Smooth muscle cell (in vitro differentiated cells): ENCODE measurements at regions not wholly inside any gene's neighbourhood (a gene's known extent, or its start where the extent isn't known, plus 50 kb on each side); places are given as distances from the start of the nearest gene placed in this dataset.

Experiments used
- DNase-seq: peaks from one replicate; lab custom pipeline; 2025; ENCODE audit not compliant: unreplicated experiment; lab: John Stamatoyannopoulos, UW
- H2AFZ ChIP-seq: fragments of 200-600 bp; sonication (generic); 2 replicates; pipeline ENCODE4 v1.6.0; 2016; ENCODE audit warnings: antibody characterized with exemption, low read depth, mild to moderate bottlenecking
- H3F3A ChIP-seq: fragments of 200-600 bp; sonication (generic); 2 replicates; pipeline ENCODE4 v1.6.0; 2017; ENCODE audit warnings: antibody characterized with exemption, low read depth
- H3K27ac ChIP-seq: fragments of 200-600 bp; sonication (generic); 2 replicates; pipeline ENCODE4 v1.5.1; 2016; ENCODE audit warnings: low read depth, mild to moderate bottlenecking
- H3K27me3 ChIP-seq: fragments of 200-600 bp; sonication (generic); 2 replicates; pipeline ENCODE4 v1.6.1; 2016; ENCODE audit warnings: low read depth, mild to moderate bottlenecking
- H3K36me3 ChIP-seq: fragments of 200-600 bp; sonication (generic); 2 replicates; pipeline ENCODE4 v1.5.1; 2016; ENCODE audit warnings: low read depth
- H3K4me1 ChIP-seq: fragments of 200-600 bp; sonication (generic); 2 replicates; pipeline ENCODE4 v1.5.1; 2016; ENCODE audit warnings: low read depth
- H3K4me2 ChIP-seq: fragments of 200-600 bp; sonication (generic); 2 replicates; pipeline ENCODE4 v1.6.0; 2016; ENCODE audit warnings: mild to moderate bottlenecking
- H3K4me3 ChIP-seq: fragments of 200-600 bp; sonication (generic); 2 replicates; pipeline ENCODE4 v1.5.1; 2016; ENCODE audit warnings: mild to moderate bottlenecking
- H3K79me2 ChIP-seq: fragments of 200-600 bp; sonication (generic); 2 replicates; pipeline ENCODE4 v1.6.0; 2016; ENCODE audit warnings: low read depth, mild to moderate bottlenecking
- H3K9ac ChIP-seq: fragments of 200-600 bp; sonication (generic); 2 replicates; pipeline ENCODE4 v1.6.0; 2016; ENCODE audit warnings: low read depth
- H3K9me3 ChIP-seq: fragments of 200-600 bp; sonication (generic); replicated peaks from 2 replicates; pipeline ENCODE4 v1.5.1; 2016; ENCODE audit warnings: low read depth
- H4K20me1 ChIP-seq: fragments of 200-600 bp; sonication (generic); 2 replicates; pipeline ENCODE4 v1.6.0; 2016; ENCODE audit warnings: low read depth
- WGBS: methylation state at CpG from one replicate; pipeline ENCODE4 v1.1.7; 2016; ENCODE audit warnings: low lambda C conversion rate; 5-methylcytosine and 5-hydroxymethylcytosine counted together
- TF ChIP-seq, protein P1 (sequence below): fragments of 200-600 bp; sonication (generic); IDR thresholded peaks from 2 replicates; pipeline ENCODE4 v1.5.1; 2017; ENCODE audit warnings: borderline replicate concordance, mild to moderate bottlenecking, antibody characterized with exemption; ENCODE audit not compliant: insufficient read depth, poor library complexity, severe bottlenecking

DNA sequence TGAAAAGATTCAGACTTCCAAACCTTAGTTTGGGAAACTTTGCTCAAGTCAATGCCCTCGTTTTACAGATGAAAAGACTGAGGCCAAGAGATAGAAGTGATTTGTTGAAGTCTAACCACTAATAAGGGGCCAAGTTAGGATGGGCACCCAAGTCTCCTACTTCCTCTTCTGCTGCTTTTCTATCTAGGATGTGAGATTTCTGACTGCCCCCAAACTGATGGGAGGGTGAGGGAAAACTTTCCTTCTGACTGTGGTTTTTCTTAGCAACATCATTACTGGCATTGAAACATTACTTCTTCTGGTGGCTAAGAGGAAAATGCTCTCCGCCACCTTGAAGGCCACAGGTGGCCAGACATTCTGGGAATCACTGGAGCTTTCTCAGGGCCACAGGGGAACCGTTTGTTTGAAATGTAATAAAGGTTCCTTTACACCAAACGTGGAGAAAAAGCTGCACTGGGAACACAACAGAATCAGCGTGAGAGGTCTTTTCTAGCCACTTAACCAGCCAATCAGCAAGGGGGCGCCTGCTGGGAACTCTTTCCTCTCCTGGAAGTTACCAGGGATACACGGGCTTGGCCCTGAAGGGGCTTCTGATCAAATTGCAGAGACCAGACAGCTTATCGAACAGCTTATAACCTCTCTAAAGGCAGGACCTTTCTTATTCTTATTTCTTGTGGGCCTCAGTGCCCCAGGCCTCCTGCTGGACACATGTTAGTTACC is 115.9 kb upstream of the TEX13D start:
- TF ChIP-seq, protein P1, sequence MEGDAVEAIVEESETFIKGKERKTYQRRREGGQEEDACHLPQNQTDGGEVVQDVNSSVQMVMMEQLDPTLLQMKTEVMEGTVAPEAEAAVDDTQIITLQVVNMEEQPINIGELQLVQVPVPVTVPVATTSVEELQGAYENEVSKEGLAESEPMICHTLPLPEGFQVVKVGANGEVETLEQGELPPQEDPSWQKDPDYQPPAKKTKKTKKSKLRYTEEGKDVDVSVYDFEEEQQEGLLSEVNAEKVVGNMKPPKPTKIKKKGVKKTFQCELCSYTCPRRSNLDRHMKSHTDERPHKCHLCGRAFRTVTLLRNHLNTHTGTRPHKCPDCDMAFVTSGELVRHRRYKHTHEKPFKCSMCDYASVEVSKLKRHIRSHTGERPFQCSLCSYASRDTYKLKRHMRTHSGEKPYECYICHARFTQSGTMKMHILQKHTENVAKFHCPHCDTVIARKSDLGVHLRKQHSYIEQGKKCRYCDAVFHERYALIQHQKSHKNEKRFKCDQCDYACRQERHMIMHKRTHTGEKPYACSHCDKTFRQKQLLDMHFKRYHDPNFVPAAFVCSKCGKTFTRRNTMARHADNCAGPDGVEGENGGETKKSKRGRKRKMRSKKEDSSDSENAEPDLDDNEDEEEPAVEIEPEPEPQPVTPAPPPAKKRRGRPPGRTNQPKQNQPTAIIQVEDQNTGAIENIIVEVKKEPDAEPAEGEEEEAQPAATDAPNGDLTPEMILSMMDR = no peak
- 50% methylated on average over 8 of the region's 8 CpGs for WGBS
- Histone ChIP-seq H3K9ac (no peak overlapping the region), H3K27ac (no peak overlapping the region), H3K9me3 (no peaks in the 10 kb centered on the region), H2AFZ (no peak overlapping the region), H3K36me3 (no peaks in the 10 kb centered on the region), H3K4me1 (peaks cover 7% of the 10 kb centered on the region), H4K20me1 (no peaks in the 10 kb centered on the region), H3K27me3 (no peaks in the 10 kb centered on the region), H3F3A (no peaks in the 10 kb centered on the region), H3K4me2 (no peak overlapping the region), H3K4me3 (no peak overlapping the region), H3K79me2 (no peaks in the 10 kb centered on the region)
- DNase-seq = no peak

DNA sequence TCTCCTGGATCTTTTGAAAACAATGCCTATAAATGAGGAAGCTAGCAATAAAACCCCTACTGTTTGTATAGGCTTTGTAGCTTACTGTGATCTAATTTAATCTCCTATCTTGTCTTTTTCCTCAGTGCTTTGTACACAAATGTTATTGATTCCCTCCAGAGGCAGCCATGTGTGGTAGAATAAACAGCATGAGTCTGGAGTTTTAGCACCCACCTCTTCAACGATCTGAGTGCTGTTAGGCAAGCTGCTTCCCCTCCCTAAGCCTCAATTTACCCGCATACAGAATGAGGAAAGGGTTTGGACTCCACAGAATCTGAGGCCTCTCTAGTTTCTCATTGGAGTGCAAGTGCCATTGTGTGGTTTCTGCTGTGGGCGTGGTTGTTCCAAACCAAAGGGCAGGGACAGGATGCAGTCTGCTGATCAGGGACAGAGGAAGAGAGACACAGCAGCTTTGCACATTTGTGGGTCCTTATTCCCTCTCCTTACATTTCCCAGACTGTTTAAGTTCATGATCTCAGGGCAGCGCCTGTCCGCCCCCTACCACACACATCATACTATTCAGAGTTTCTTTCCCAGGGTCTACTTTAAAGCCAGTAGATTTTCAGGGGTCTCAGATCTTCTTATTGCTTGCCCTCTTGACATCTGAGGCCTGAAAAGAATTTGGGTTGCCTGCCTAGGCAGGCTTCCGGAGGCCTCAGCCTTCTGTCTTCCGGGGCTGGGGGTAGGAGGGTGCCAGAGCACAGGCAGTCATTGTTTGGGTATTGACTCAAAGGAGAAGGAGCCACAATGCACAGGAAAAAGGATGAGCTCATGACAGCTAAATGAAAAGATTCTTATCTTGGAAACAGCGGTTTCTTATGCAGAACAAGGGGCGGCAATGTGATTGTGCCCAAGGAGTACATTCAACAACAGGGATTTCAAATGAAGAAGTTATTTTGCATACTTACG is 114.9 kb upstream of the TEX13D start:
- no peak for DNase-seq
- H3K4me2 ChIP-seq = no peak overlapping the region

DNA sequence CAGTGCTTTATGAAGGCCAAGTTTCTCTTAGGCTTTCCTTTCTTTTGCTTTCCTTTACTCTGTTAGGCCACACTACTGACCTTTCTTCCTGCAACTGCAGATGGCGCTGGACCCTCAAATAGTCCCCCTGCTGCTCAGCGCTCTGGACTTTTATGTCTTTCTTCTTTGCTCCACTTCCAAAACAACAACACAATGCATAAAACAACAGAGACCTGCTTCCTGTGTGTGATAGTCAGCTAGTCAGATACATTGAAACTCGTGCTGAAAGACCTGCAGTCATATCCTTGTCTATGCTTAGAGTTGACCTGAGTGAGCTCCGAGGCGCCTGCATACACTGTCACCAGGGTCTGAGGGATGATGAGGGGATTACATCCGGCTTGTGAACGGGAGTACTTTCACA is 108.9 kb upstream of the TEX13D start:
- H3K9ac ChIP-seq = no peak overlapping the region
- TF ChIP-seq, protein P1 = no peak
- WGBS = 62% methylated on average over 7 of the region's 7 CpGs

More for the DNA sequence above, 114.9 kb upstream of the TEX13D start:
- WGBS = 49% methylated on average over 10 of the region's 10 CpGs
- Histone ChIP-seq H3F3A (no peaks in the 10 kb centered on the region), H2AFZ (peak overlapping the region; percentile 54), H3K27ac (peak overlapping the region; percentile 68), H3K36me3 (no peaks in the 10 kb centered on the region), H3K9ac (no peak overlapping the region), H3K27me3 (no peaks in the 10 kb centered on the region), H3K9me3 (no peaks in the 10 kb centered on the region), H3K79me2 (no peaks in the 10 kb centered on the region), H4K20me1 (no peaks in the 10 kb centered on the region), H3K4me3 (no peak overlapping the region), H3K4me1 (peaks cover 7% of the 10 kb centered on the region)
- TF ChIP-seq, protein P1 = no peak

More for the DNA sequence above, 108.9 kb upstream of the TEX13D start:
- no peaks in the 10 kb centered on the region for H3F3A ChIP-seq
- H3K27ac ChIP-seq = no peak overlapping the region
- H3K4me3 ChIP-seq = no peak overlapping the region
- peaks cover 2% of the 10 kb centered on the region for H3K4me1 ChIP-seq
- H3K27me3 ChIP-seq = no peaks in the 10 kb centered on the region
- no peaks in the 10 kb centered on the region for H3K36me3 ChIP-seq
- no peak for DNase-seq
- H3K79me2 ChIP-seq = no peaks in the 10 kb centered on the region
- no peak overlapping the region for H2AFZ ChIP-seq
- H4K20me1 ChIP-seq = no peaks in the 10 kb centered on the region
- H3K9me3 ChIP-seq = no peaks in the 10 kb centered on the region
- no peak overlapping the region for H3K4me2 ChIP-seq
